Neural cell (in vitro differentiated cells): ENCODE measurements at regions not wholly inside any gene's neighbourhood (a gene's known extent, or its start where the extent isn't known, plus 50 kb on each side); places are given as distances from the start of the nearest gene placed in this dataset.

Experiments
- H2AFZ ChIP-seq: fragments of 200-600, 300-800 bp; sonication (generic), shearing (Covaris generic); 2 replicates; pipeline ENCODE4 v1.6.0; 2014; ENCODE audit warnings: low read depth, mild to moderate bottlenecking, antibody characterized with exemption, low read length, moderate library complexity
- H3F3A ChIP-seq: fragments of 200-600 bp; shearing (Covaris generic); 2 replicates; pipeline ENCODE4 v1.6.1; 2016; ENCODE audit warnings: mild to moderate bottlenecking, moderate library complexity, mixed read lengths, antibody characterized with exemption, low read length; ENCODE audit not compliant: insufficient read depth, poor library complexity, severe bottlenecking
- H3K27ac ChIP-seq: fragments of 200-600, 300-800 bp; sonication (generic), shearing (Covaris generic); 2 replicates; pipeline ENCODE4 v1.5.1; 2014; ENCODE audit warnings: mild to moderate bottlenecking, low read length, moderate library complexity
- H3K27me3 ChIP-seq: fragments of 300-800, 200-600 bp; sonication (generic), shearing (Covaris generic); 2 replicates; pipeline ENCODE4 v1.6.0; 2014; ENCODE audit warnings: mild to moderate bottlenecking, low read depth, low read length, moderate library complexity; ENCODE audit not compliant: insufficient read depth
- H3K36me3 ChIP-seq: fragments of 300-800, 200-600 bp; sonication (generic), shearing (Covaris generic); 2 replicates; pipeline ENCODE4 v1.5.1; 2014; ENCODE audit warnings: mild to moderate bottlenecking, antibody characterized with exemption, low read length, moderate library complexity; ENCODE audit not compliant: insufficient read depth
- H3K4me2 ChIP-seq: fragments of 300-800, 200-600 bp; sonication (generic), shearing (Covaris generic); 2 replicates; pipeline ENCODE4 v1.6.0; 2014; ENCODE audit warnings: mild to moderate bottlenecking, low read length
- H3K4me3 ChIP-seq: fragments of 300-800, 200-600 bp; sonication (generic), shearing (Covaris generic); 2 replicates; pipeline ENCODE4 v1.5.1; 2014; ENCODE audit warnings: mild to moderate bottlenecking, low read length, moderate library complexity
- H3K79me2 ChIP-seq: fragments of 200-600 bp; shearing (Covaris generic); replicated peaks from 2 replicates; pipeline ENCODE4 v1.6.0; 2014; ENCODE audit warnings: mild to moderate bottlenecking, low read length, moderate library complexity; ENCODE audit not compliant: insufficient read depth
- H3K9ac ChIP-seq: fragments of 300-800, 200-600 bp; sonication (generic), shearing (Covaris generic); 2 replicates; pipeline ENCODE4 v1.6.1; 2016; ENCODE audit warnings: mild to moderate bottlenecking, low read length, mixed read lengths
- H3K9me2 ChIP-seq: fragments of 200-600 bp; shearing (Covaris generic); 2 replicates; pipeline ENCODE4 v1.6.1; 2016; ENCODE audit warnings: mild to moderate bottlenecking, low read length, mixed read lengths; ENCODE audit not compliant: insufficient read depth
- H3K9me3 ChIP-seq: fragments of 200-600, 300-800 bp; sonication (generic), shearing (Covaris generic); 2 replicates; pipeline ENCODE4 v1.6.1; 2016; ENCODE audit warnings: mild to moderate bottlenecking, mixed run types, low read length, moderate library complexity, mixed read lengths
- H4K20me1 ChIP-seq: fragments of 200-600 bp; shearing (Covaris generic); 2 replicates; pipeline ENCODE4 v1.6.1; 2016; ENCODE audit warnings: mild to moderate bottlenecking, mixed run types; ENCODE audit not compliant: insufficient read depth
- EP300 ChIP-seq: fragments of 450-650 bp; conservative IDR thresholded peaks from 2 replicates; pipeline ENCODE4 v1.6.1; 2014; ENCODE audit warnings: antibody characterized with exemption, mild to moderate bottlenecking, moderate library complexity; ENCODE audit not compliant: poor library complexity, severe bottlenecking
- EZH2 ChIP-seq: fragments of 200-600, 300-800 bp; shearing (Covaris generic), sonication (generic); IDR thresholded peaks from 2 replicates; pipeline ENCODE4 v1.6.1; 2014; ENCODE audit warnings: antibody characterized with exemption, low read length, borderline replicate concordance, mild to moderate bottlenecking; ENCODE audit not compliant: insufficient read depth, poor library complexity, severe bottlenecking
- MXI1 ChIP-seq: fragments of 450-650 bp; conservative IDR thresholded peaks from 2 replicates; pipeline ENCODE4 v1.6.1; 2014; ENCODE audit warnings: antibody characterized with exemption, mild to moderate bottlenecking; ENCODE audit not compliant: poor library complexity, severe bottlenecking
- POLR2AphosphoS5 ChIP-seq: IDR thresholded peaks from 2 replicates; pipeline ENCODE4 v1.6.1; 2012
- RAD21 ChIP-seq: fragments of 450-650 bp; conservative IDR thresholded peaks from 2 replicates; pipeline ENCODE4 v1.6.1; 2014; ENCODE audit warnings: antibody characterized with exemption, mild to moderate bottlenecking, moderate library complexity
- SMC3 ChIP-seq: fragments of 450-650 bp; conservative IDR thresholded peaks from 2 replicates; pipeline ENCODE4 v1.6.1; 2014; ENCODE audit warnings: antibody characterized with exemption, mild to moderate bottlenecking, moderate library complexity; ENCODE audit not compliant: poor library complexity
- TAF1 ChIP-seq: IDR thresholded peaks from 2 replicates; pipeline ENCODE4 v1.6.1; 2012; ENCODE audit warnings: low read depth
- TF ChIP-seq, protein P1 (sequence below): fragments of 450-650 bp; IDR thresholded peaks from 2 replicates; pipeline ENCODE4 v1.5.1; 2014; ENCODE audit warnings: antibody characterized with exemption, mild to moderate bottlenecking, moderate library complexity; ENCODE audit not compliant: poor library complexity, severe bottlenecking
- TF ChIP-seq, protein P2 (sequence below): IDR thresholded peaks from 2 replicates; pipeline ENCODE4 v1.6.1; 2012; ENCODE audit warnings: borderline replicate concordance

DNA sequence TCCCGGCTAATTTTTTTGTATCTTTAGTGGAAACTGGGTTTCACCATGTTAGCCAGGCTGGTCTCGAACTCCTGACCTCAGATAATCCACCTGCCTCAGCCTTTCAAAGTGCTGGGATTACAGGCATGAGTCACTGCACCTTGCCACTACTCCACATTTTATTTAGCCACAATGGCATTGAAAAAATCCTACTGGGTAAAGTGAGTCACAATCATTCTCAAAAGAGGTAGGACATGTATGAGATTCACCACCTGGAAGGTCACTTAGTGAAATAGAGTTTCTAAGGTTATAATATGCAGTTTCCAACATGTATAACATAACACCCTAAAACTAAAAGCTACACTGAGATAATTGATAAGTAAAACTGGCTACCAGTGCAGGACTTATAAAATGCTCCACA lies 159.2 kb downstream of the BTC start:
- Histone ChIP-seq H3K9ac (no peak overlapping the region), H3K79me2 (no peaks in the 10 kb centered on the region), H3K27ac (no peak overlapping the region), H3K4me3 (no peak overlapping the region), H3K27me3 (no peaks in the 10 kb centered on the region), H3K4me2 (no peak overlapping the region), H2AFZ (no peak overlapping the region), H3K9me3 (no peaks in the 10 kb centered on the region), H3F3A (no peaks in the 10 kb centered on the region), H4K20me1 (no peaks in the 10 kb centered on the region), H3K36me3 (no peaks in the 10 kb centered on the region), H3K9me2 (no peaks in the 10 kb centered on the region)
- TF ChIP-seq SMC3 (no peak), TAF1 (no peak)

DNA sequence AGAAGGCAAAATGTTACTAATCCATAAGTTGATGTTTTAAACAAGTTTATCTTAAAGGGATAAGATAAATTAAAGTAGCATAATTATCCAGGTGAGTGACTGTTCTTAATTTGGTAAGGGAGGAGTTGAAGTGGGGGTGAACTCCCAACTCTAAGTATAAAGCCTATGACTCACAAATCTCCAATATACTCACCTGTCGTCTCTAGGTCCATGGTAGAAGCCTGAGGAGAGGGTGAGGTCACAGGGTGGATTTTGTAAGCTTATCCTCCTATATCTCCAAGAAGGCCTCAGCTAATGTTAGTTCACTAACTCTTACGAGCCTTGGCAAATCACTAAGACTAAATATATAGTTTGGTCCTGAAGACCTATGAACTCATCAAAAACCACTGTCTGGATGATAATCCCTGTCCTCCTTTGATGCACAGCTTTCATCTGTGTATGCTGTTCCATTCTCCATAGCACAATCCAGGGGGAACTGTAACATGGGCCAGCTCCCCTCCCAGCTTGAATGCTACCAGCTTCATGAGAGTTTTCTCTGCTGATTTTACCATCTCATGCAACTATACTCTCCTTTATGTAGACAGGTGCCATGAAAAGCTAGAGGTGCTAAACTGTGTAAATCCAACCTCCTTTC lies 158.7 kb downstream of the BTC start:
- H3K4me3 ChIP-seq = no peak overlapping the region
- H3K9me3 ChIP-seq = no peaks in the 10 kb centered on the region
- no peak overlapping the region for H3K4me2 ChIP-seq
- H3K9me2 ChIP-seq = no peaks in the 10 kb centered on the region
- H3K9ac ChIP-seq = no peak overlapping the region
- H3K27ac ChIP-seq = no peak overlapping the region
- no peaks in the 10 kb centered on the region for H4K20me1 ChIP-seq
- no peaks in the 10 kb centered on the region for H3K36me3 ChIP-seq
- no peak for TF ChIP-seq EZH2
- TF ChIP-seq MXI1 = no peak
- TF ChIP-seq, protein P1, sequence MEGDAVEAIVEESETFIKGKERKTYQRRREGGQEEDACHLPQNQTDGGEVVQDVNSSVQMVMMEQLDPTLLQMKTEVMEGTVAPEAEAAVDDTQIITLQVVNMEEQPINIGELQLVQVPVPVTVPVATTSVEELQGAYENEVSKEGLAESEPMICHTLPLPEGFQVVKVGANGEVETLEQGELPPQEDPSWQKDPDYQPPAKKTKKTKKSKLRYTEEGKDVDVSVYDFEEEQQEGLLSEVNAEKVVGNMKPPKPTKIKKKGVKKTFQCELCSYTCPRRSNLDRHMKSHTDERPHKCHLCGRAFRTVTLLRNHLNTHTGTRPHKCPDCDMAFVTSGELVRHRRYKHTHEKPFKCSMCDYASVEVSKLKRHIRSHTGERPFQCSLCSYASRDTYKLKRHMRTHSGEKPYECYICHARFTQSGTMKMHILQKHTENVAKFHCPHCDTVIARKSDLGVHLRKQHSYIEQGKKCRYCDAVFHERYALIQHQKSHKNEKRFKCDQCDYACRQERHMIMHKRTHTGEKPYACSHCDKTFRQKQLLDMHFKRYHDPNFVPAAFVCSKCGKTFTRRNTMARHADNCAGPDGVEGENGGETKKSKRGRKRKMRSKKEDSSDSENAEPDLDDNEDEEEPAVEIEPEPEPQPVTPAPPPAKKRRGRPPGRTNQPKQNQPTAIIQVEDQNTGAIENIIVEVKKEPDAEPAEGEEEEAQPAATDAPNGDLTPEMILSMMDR = no peak
- no peak for TF ChIP-seq SMC3
- no peak for TF ChIP-seq RAD21
- TF ChIP-seq EP300 = no peak
- TF ChIP-seq TAF1 = no peak
- TF ChIP-seq, protein P2, sequence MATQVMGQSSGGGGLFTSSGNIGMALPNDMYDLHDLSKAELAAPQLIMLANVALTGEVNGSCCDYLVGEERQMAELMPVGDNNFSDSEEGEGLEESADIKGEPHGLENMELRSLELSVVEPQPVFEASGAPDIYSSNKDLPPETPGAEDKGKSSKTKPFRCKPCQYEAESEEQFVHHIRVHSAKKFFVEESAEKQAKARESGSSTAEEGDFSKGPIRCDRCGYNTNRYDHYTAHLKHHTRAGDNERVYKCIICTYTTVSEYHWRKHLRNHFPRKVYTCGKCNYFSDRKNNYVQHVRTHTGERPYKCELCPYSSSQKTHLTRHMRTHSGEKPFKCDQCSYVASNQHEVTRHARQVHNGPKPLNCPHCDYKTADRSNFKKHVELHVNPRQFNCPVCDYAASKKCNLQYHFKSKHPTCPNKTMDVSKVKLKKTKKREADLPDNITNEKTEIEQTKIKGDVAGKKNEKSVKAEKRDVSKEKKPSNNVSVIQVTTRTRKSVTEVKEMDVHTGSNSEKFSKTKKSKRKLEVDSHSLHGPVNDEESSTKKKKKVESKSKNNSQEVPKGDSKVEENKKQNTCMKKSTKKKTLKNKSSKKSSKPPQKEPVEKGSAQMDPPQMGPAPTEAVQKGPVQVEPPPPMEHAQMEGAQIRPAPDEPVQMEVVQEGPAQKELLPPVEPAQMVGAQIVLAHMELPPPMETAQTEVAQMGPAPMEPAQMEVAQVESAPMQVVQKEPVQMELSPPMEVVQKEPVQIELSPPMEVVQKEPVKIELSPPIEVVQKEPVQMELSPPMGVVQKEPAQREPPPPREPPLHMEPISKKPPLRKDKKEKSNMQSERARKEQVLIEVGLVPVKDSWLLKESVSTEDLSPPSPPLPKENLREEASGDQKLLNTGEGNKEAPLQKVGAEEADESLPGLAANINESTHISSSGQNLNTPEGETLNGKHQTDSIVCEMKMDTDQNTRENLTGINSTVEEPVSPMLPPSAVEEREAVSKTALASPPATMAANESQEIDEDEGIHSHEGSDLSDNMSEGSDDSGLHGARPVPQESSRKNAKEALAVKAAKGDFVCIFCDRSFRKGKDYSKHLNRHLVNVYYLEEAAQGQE = no peak
- no peak for TF ChIP-seq POLR2AphosphoS5
- no peak overlapping the region for H2AFZ ChIP-seq
- H3F3A ChIP-seq = no peaks in the 10 kb centered on the region
- no peaks in the 10 kb centered on the region for H3K27me3 ChIP-seq
- no peaks in the 10 kb centered on the region for H3K79me2 ChIP-seq

- Histone ChIP-seq H3K36me3 (no peaks in the 10 kb centered on the region), H3K4me3 (no peak overlapping the region), H3K79me2 (no peaks in the 10 kb centered on the region), H3F3A (no peaks in the 10 kb centered on the region), H3K4me2 (no peak overlapping the region), H3K9me3 (no peaks in the 10 kb centered on the region), H2AFZ (no peak overlapping the region), H3K9me2 (no peaks in the 10 kb centered on the region), H3K27ac (no peak overlapping the region), H3K9ac (no peak overlapping the region), H3K27me3 (no peaks in the 10 kb centered on the region), H4K20me1 (no peaks in the 10 kb centered on the region)
- TF ChIP-seq TAF1 (no peak), EZH2 (no peak), RAD21 (no peak), POLR2AphosphoS5 (no peak), EP300 (no peak), MXI1 (no peak), SMC3 (no peak)
- TF ChIP-seq, protein P2 = no peak
- TF ChIP-seq, protein P1 = no peak
Observed at GRCh38 chr4:74638001-74638400, 156.3 kb downstream of the BTC start.
